GM21619 (cell line): ENCODE measurements at regions not wholly inside any gene's neighbourhood (a gene's known extent, or its start where the extent isn't known, plus 50 kb on each side); places are given as distances from the start of the nearest gene placed in this dataset.

Experiments used
- ATAC-seq: cut with Tn5 transposase; IDR thresholded peaks from one replicate; pipeline ENCODE4 v1.9.1; 2021; ENCODE audit not compliant: unreplicated experiment

GRCh38 chr11:10386861-10387205 lies 68.2 kb upstream of the AMPD3 start:
- ATAC-seq: no peak

- no peak for ATAC-seq
These were observed 67.6 kb upstream of the AMPD3 start for GRCh38 chr11:10387206-10388083.

GRCh38 chr11:10388101-10388500 lies 67.0 kb upstream of the AMPD3 start:
- no peak for ATAC-seq

- no peak for ATAC-seq
These were observed 66.5 kb upstream of the AMPD3 start for GRCh38 chr11:10388574-10388973.

- no peak for ATAC-seq
These were observed 64.7 kb upstream of the AMPD3 start for GRCh38 chr11:10390375-10390774.

- ATAC-seq: no peak
These were observed 62.7 kb upstream of the AMPD3 start for GRCh38 chr11:10392095-10393079.

GRCh38 chr11:10394229-10395101 lies 60.6 kb upstream of the AMPD3 start:
- no peak for ATAC-seq

GRCh38 chr11:10395166-10395897 lies 59.7 kb upstream of the AMPD3 start:
- no peak for ATAC-seq

- ATAC-seq: no peak
These were observed 58.3 kb upstream of the AMPD3 start for GRCh38 chr11:10396771-10397170.

GRCh38 chr11:10397226-10397987 lies 57.7 kb upstream of the AMPD3 start:
- ATAC-seq: no peak

- no peak for ATAC-seq
These were observed 56.5 kb upstream of the AMPD3 start for GRCh38 chr11:10398525-10398924.

- ATAC-seq: no peak
These were observed 54.2 kb upstream of the AMPD3 start for GRCh38 chr11:10400856-10401255.

GRCh38 chr11:10401256-10401655 lies 53.8 kb upstream of the AMPD3 start:
- no peak for ATAC-seq

- no peak for ATAC-seq
These were observed 53.2 kb upstream of the AMPD3 start for GRCh38 chr11:10401696-10402392.
